ENCODE measurements at regions not wholly inside any gene's neighbourhood (a gene's known extent, or its start where the extent isn't known, plus 50 kb on each side); places are given as distances from the start of the nearest gene placed in this dataset.

DNA sequence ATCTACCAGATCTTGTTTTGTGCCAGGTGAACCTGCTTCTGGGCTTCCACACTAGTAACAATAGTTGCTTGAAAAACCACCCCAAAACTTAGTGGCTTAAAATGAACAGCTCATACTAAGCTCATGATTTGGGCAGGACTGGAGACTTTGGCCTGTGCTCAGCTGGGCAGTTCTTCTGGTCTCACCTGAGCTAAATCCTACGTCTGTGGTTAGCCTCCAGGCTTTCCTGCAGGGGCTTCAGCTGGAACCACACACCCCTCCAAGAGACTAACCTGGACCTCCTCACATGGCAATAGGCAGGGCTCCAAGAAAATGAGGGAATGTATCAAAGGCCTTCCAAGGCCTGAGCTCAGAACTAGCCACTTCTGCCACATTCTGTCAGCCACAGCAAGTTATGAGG, 144.1 kb downstream of the CD8B2 start:
- Histone ChIP-seq H3K36me3 (ENCODE audit: control insufficient read depth, low read length) (no peaks in the 10 kb centered on the region), H3F3A (ENCODE audit: control insufficient read depth, insufficient read depth) (no peaks in the 10 kb centered on the region), H4K20me1 (ENCODE audit: control insufficient read depth, insufficient read depth, low read depth, low read length) (no peaks in the 10 kb centered on the region), H3K4me3 (ENCODE audit: low read length) (no peak overlapping the region), H3K9me2 (replicated peaks; ENCODE audit: control insufficient read depth, low read length) (no peaks in the 10 kb centered on the region), H3K27ac (ENCODE audit: low read depth, low read length) (no peak overlapping the region), H3K27me3 (ENCODE audit: control insufficient read depth, low read length) (no peaks in the 10 kb centered on the region), H3K4me1 (ENCODE audit: control insufficient read depth, low read length) (no peaks in the 10 kb centered on the region), H3K79me2 (ENCODE audit: control insufficient read depth, low read length) (no peaks in the 10 kb centered on the region), H3K9me3 (ENCODE audit: control insufficient read depth, insufficient read depth, low read length) (no peaks in the 10 kb centered on the region; the same call in 1 of the 2 replicates), H3K4me2 (ENCODE audit: low read length) (no peak overlapping the region)
- TF ChIP-seq EZH2phosphoT487 (IDR thresholded peaks at IDR 0.05; ENCODE audit: borderline replicate concordance, low read length) = no peak
- TF ChIP-seq, protein P1, sequence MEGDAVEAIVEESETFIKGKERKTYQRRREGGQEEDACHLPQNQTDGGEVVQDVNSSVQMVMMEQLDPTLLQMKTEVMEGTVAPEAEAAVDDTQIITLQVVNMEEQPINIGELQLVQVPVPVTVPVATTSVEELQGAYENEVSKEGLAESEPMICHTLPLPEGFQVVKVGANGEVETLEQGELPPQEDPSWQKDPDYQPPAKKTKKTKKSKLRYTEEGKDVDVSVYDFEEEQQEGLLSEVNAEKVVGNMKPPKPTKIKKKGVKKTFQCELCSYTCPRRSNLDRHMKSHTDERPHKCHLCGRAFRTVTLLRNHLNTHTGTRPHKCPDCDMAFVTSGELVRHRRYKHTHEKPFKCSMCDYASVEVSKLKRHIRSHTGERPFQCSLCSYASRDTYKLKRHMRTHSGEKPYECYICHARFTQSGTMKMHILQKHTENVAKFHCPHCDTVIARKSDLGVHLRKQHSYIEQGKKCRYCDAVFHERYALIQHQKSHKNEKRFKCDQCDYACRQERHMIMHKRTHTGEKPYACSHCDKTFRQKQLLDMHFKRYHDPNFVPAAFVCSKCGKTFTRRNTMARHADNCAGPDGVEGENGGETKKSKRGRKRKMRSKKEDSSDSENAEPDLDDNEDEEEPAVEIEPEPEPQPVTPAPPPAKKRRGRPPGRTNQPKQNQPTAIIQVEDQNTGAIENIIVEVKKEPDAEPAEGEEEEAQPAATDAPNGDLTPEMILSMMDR (IDR thresholded peaks at IDR 0.05; ENCODE audit: low read depth, low read length, poor library complexity, severe bottlenecking) = no peak

DNA sequence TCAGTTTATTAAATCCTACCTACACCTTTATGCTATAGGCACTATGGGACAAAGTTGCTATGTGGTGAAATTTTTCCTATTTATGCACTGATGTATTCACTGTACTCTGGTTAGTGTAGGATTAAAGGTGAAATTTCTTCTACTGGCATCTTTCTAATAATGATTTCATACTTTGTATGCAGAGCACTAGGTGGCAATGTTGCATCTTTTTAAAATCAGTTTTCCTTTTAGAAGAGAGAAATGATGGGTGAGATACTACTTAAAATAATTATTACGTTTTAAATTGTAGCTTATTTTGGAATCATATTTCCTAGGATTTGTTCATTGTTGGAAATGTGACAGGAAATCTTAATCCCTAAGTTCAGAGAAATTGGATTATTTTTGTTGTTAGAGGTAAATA, 150.9 kb downstream of the CD8B2 start:
- no peaks in the 10 kb centered on the region for H3K9me2 ChIP-seq (replicated peaks; ENCODE audit: control insufficient read depth, low read length)
- H3K27ac ChIP-seq (ENCODE audit: low read depth, low read length) = no peak overlapping the region
- H3K4me3 ChIP-seq (ENCODE audit: low read length) = no peak overlapping the region
- H4K20me1 ChIP-seq (ENCODE audit: control insufficient read depth, insufficient read depth, low read depth, low read length) = no peaks in the 10 kb centered on the region
- H3K27me3 ChIP-seq (ENCODE audit: control insufficient read depth, low read length) = no peaks in the 10 kb centered on the region
- H3K79me2 ChIP-seq (ENCODE audit: control insufficient read depth, low read length) = no peaks in the 10 kb centered on the region
- H3K36me3 ChIP-seq (ENCODE audit: control insufficient read depth, low read length) = no peaks in the 10 kb centered on the region
- H3K9me3 ChIP-seq (ENCODE audit: control insufficient read depth, insufficient read depth, low read length) = no peaks in the 10 kb centered on the region
- no peak for TF ChIP-seq EZH2phosphoT487 (IDR thresholded peaks at IDR 0.05; ENCODE audit: borderline replicate concordance, low read length)
- TF ChIP-seq, protein P1 (IDR thresholded peaks at IDR 0.05; ENCODE audit: low read depth, low read length, poor library complexity, severe bottlenecking) = peak; percentile 49
- no peaks in the 10 kb centered on the region for H3K4me1 ChIP-seq (ENCODE audit: control insufficient read depth, low read length)
- no peak overlapping the region for H3K4me2 ChIP-seq (ENCODE audit: low read length)
- H3F3A ChIP-seq (ENCODE audit: control insufficient read depth, insufficient read depth) = no peaks in the 10 kb centered on the region

DNA sequence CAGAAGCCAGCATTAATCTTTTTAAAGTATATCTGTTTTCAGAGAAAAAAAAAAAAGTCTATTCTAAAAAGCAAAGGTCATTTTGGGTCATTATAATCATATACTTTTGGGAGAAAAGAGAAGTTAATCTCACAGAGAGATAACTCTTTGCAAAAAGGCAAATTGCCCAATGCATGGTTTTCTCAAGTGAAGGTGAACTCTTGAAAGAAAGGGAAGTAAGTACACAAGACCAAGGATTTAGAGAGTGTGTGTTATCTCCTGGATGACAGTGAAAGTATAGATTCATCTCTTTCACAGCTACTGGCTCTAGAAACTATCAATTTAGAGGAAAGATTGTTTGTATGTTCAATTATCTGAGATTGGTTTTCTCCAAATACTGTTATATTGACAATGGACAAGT, 151.4 kb downstream of the CD8B2 start:
- Histone ChIP-seq H3K4me2 (ENCODE audit: low read length) (no peak overlapping the region), H3K27ac (ENCODE audit: low read depth, low read length) (no peak overlapping the region), H3K4me1 (ENCODE audit: control insufficient read depth, low read length) (no peaks in the 10 kb centered on the region), H3K27me3 (ENCODE audit: control insufficient read depth, low read length) (no peaks in the 10 kb centered on the region), H3K9me3 (ENCODE audit: control insufficient read depth, insufficient read depth, low read length) (no peaks in the 10 kb centered on the region), H3K36me3 (ENCODE audit: control insufficient read depth, low read length) (no peaks in the 10 kb centered on the region), H3K4me3 (ENCODE audit: low read length) (no peak overlapping the region), H3F3A (ENCODE audit: control insufficient read depth, insufficient read depth) (no peaks in the 10 kb centered on the region), H3K9me2 (replicated peaks; ENCODE audit: control insufficient read depth, low read length) (no peaks in the 10 kb centered on the region), H4K20me1 (ENCODE audit: control insufficient read depth, insufficient read depth, low read depth, low read length) (no peaks in the 10 kb centered on the region), H3K79me2 (ENCODE audit: control insufficient read depth, low read length) (no peaks in the 10 kb centered on the region)
- TF ChIP-seq EZH2phosphoT487 (IDR thresholded peaks at IDR 0.05; ENCODE audit: borderline replicate concordance, low read length) = no peak
- TF ChIP-seq, protein P1 (IDR thresholded peaks at IDR 0.05; ENCODE audit: low read depth, low read length, poor library complexity, severe bottlenecking) = no peak

DNA sequence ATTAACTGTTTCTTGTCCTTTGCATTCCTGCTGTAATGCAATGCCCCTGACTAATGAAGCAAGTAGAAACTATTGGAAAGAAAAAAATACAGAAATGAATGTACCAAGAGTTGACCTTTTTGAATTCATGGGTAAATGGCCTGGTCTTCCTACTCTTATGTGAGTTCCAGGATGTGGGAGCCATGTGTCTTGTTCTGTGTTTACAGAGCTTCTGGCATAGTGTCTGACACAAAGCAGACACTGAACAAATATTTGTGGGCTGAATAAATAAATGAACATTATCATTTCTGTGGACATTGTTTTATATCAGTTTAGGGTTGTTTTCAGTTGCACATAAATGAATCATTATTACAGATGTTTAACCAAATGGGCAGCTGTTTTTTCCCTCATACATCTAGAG, 155.5 kb downstream of the CD8B2 start:
- no peak for TF ChIP-seq EZH2phosphoT487 (IDR thresholded peaks at IDR 0.05; ENCODE audit: borderline replicate concordance, low read length)
- TF ChIP-seq, protein P1 (IDR thresholded peaks at IDR 0.05; ENCODE audit: low read depth, low read length, poor library complexity, severe bottlenecking) = no peak
- H3K4me2 ChIP-seq (ENCODE audit: low read length) = no peak overlapping the region

More for the DNA sequence above, 155.5 kb downstream of the CD8B2 start:
- no peaks in the 10 kb centered on the region for H3K9me3 ChIP-seq (ENCODE audit: control insufficient read depth, insufficient read depth, low read length)
- no peaks in the 10 kb centered on the region for H4K20me1 ChIP-seq (ENCODE audit: control insufficient read depth, insufficient read depth, low read depth, low read length)
- H3K27me3 ChIP-seq (ENCODE audit: control insufficient read depth, low read length) = no peaks in the 10 kb centered on the region
- no peaks in the 10 kb centered on the region for H3K9me2 ChIP-seq (replicated peaks; ENCODE audit: control insufficient read depth, low read length)
- H3K4me3 ChIP-seq (ENCODE audit: low read length) = no peak overlapping the region
- H3K79me2 ChIP-seq (ENCODE audit: control insufficient read depth, low read length) = no peaks in the 10 kb centered on the region
- no peaks in the 10 kb centered on the region for H3K4me1 ChIP-seq (ENCODE audit: control insufficient read depth, low read length)
- H3K27ac ChIP-seq (ENCODE audit: low read depth, low read length) = no peak overlapping the region
- no peaks in the 10 kb centered on the region for H3F3A ChIP-seq (ENCODE audit: control insufficient read depth, insufficient read depth)
- H3K36me3 ChIP-seq (ENCODE audit: control insufficient read depth, low read length) = no peaks in the 10 kb centered on the region

Measured in DOHH2 (cell line).